ENCODE measurements at regions not wholly inside any gene's neighbourhood (a gene's known extent, or its start where the extent isn't known, plus 50 kb on each side); places are given as distances from the start of the nearest gene placed in this dataset.

DNA sequence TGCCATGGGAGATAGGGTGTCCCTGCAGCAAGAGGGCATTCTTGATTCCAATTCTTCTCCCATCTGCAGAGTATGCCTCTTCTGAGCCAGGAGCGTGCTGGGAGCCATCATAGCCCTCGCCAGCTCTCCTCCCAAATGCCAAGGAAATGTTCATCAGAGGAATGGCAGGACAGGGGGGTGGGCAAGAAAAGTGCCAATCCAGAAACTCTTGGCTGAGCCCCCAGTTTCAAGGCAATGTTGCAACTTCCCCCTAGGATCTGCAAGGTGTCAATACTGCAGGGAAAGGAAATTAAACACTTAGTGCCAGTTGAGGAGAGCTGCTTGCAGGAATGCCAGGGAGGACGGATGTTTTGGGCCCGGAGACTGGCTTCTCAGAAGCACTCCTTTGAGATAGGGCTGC lies 94.8 kb upstream of the PRDM11 start:
- TF ChIP-seq EZH2 (IDR thresholded peaks at IDR 0.05; ENCODE audit: borderline replicate concordance, low read length) = no peak
- TF ChIP-seq, protein P1, sequence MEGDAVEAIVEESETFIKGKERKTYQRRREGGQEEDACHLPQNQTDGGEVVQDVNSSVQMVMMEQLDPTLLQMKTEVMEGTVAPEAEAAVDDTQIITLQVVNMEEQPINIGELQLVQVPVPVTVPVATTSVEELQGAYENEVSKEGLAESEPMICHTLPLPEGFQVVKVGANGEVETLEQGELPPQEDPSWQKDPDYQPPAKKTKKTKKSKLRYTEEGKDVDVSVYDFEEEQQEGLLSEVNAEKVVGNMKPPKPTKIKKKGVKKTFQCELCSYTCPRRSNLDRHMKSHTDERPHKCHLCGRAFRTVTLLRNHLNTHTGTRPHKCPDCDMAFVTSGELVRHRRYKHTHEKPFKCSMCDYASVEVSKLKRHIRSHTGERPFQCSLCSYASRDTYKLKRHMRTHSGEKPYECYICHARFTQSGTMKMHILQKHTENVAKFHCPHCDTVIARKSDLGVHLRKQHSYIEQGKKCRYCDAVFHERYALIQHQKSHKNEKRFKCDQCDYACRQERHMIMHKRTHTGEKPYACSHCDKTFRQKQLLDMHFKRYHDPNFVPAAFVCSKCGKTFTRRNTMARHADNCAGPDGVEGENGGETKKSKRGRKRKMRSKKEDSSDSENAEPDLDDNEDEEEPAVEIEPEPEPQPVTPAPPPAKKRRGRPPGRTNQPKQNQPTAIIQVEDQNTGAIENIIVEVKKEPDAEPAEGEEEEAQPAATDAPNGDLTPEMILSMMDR (IDR thresholded peaks at IDR 0.05; ENCODE audit: low read length) = no peak
- Histone ChIP-seq H3K4me1 (ENCODE audit: insufficient read depth, low read length, severe bottlenecking) (no peaks in the 10 kb centered on the region), H3K27ac (ENCODE audit: low read depth, low read length, poor library complexity, severe bottlenecking) (no peak overlapping the region), H4K20me1 (ENCODE audit: insufficient read depth, low read length) (no peaks in the 10 kb centered on the region), H3K9me3 (ENCODE audit: low read length) (no peaks in the 10 kb centered on the region), H3K9me2 (ENCODE audit: low read depth, low read length) (no peaks in the 10 kb centered on the region), H3K79me2 (ENCODE audit: insufficient read depth, low read length) (no peaks in the 10 kb centered on the region), H2AFZ (ENCODE audit: low read length) (no peak overlapping the region), H3K4me2 (ENCODE audit: low read length) (no peak overlapping the region), H3K27me3 (ENCODE audit: insufficient read depth, low read length) (peaks cover 6% of the 10 kb centered on the region; the same call in 1 of the 2 replicates), H3F3A (ENCODE audit: insufficient read depth, low read length) (no peaks in the 10 kb centered on the region), H3K9ac (ENCODE audit: low read length) (no peak overlapping the region), H3K4me3 (ENCODE audit: low read depth, low read length, poor library complexity, severe bottlenecking) (no peak overlapping the region), H3K36me3 (ENCODE audit: insufficient read depth, low read length) (no peaks in the 10 kb centered on the region)

- Histone ChIP-seq H3K79me2 (ENCODE audit: insufficient read depth, low read length) (no peaks in the 10 kb centered on the region), H4K20me1 (ENCODE audit: insufficient read depth, low read length) (no peaks in the 10 kb centered on the region), H3K27me3 (ENCODE audit: insufficient read depth, low read length) (peaks cover 6% of the 10 kb centered on the region; the same call in 1 of the 2 replicates), H3K4me3 (ENCODE audit: low read depth, low read length, poor library complexity, severe bottlenecking) (no peak overlapping the region), H3K4me2 (ENCODE audit: low read length) (no peak overlapping the region), H3F3A (ENCODE audit: insufficient read depth, low read length) (no peaks in the 10 kb centered on the region), H3K9me2 (ENCODE audit: low read depth, low read length) (no peaks in the 10 kb centered on the region), H3K36me3 (ENCODE audit: insufficient read depth, low read length) (no peaks in the 10 kb centered on the region), H2AFZ (ENCODE audit: low read length) (no peak overlapping the region), H3K4me1 (ENCODE audit: insufficient read depth, low read length, severe bottlenecking) (no peaks in the 10 kb centered on the region), H3K9me3 (ENCODE audit: low read length) (no peaks in the 10 kb centered on the region), H3K27ac (ENCODE audit: low read depth, low read length, poor library complexity, severe bottlenecking) (no peak overlapping the region), H3K9ac (ENCODE audit: low read length) (no peak overlapping the region)
- TF ChIP-seq EZH2 (IDR thresholded peaks at IDR 0.05; ENCODE audit: borderline replicate concordance, low read length) = no peak
Measured at GRCh38 chr11:45052361-45052760, 94.1 kb upstream of the PRDM11 start.

GRCh38 chr11:45053736-45054446 lies 92.5 kb upstream of the PRDM11 start:
- Histone ChIP-seq H2AFZ (ENCODE audit: low read length) (no peak overlapping the region), H3K4me2 (ENCODE audit: low read length) (no peak overlapping the region), H3K4me3 (ENCODE audit: low read depth, low read length, poor library complexity, severe bottlenecking) (no peak overlapping the region), H3K9me3 (ENCODE audit: low read length) (no peaks in the 10 kb centered on the region), H3K27me3 (ENCODE audit: insufficient read depth, low read length) (no peaks in the 10 kb centered on the region; the same call in 1 of the 2 replicates), H3K4me1 (ENCODE audit: insufficient read depth, low read length, severe bottlenecking) (no peaks in the 10 kb centered on the region), H3K27ac (ENCODE audit: low read depth, low read length, poor library complexity, severe bottlenecking) (no peak overlapping the region), H3K79me2 (ENCODE audit: insufficient read depth, low read length) (no peaks in the 10 kb centered on the region), H3K9me2 (ENCODE audit: low read depth, low read length) (no peaks in the 10 kb centered on the region), H3F3A (ENCODE audit: insufficient read depth, low read length) (no peaks in the 10 kb centered on the region), H4K20me1 (ENCODE audit: insufficient read depth, low read length) (no peaks in the 10 kb centered on the region), H3K36me3 (ENCODE audit: insufficient read depth, low read length) (no peaks in the 10 kb centered on the region), H3K9ac (ENCODE audit: low read length) (no peak overlapping the region)
- TF ChIP-seq EZH2 (IDR thresholded peaks at IDR 0.05; ENCODE audit: borderline replicate concordance, low read length) = no peak
- TF ChIP-seq, protein P1 (IDR thresholded peaks at IDR 0.05; ENCODE audit: low read length) = no peak

GRCh38 chr11:45054956-45055355 lies 91.5 kb upstream of the PRDM11 start:
- Histone ChIP-seq H3K4me2 (ENCODE audit: low read length) (no peak overlapping the region), H3K4me1 (ENCODE audit: insufficient read depth, low read length, severe bottlenecking) (no peaks in the 10 kb centered on the region), H2AFZ (ENCODE audit: low read length) (no peak overlapping the region), H3K27me3 (ENCODE audit: insufficient read depth, low read length) (no peaks in the 10 kb centered on the region; the same call in 1 of the 2 replicates), H4K20me1 (ENCODE audit: insufficient read depth, low read length) (no peaks in the 10 kb centered on the region), H3K27ac (ENCODE audit: low read depth, low read length, poor library complexity, severe bottlenecking) (no peak overlapping the region), H3K36me3 (ENCODE audit: insufficient read depth, low read length) (no peaks in the 10 kb centered on the region), H3K9ac (ENCODE audit: low read length) (no peak overlapping the region), H3K9me2 (ENCODE audit: low read depth, low read length) (no peaks in the 10 kb centered on the region), H3K9me3 (ENCODE audit: low read length) (no peaks in the 10 kb centered on the region), H3K79me2 (ENCODE audit: insufficient read depth, low read length) (no peaks in the 10 kb centered on the region), H3F3A (ENCODE audit: insufficient read depth, low read length) (no peaks in the 10 kb centered on the region), H3K4me3 (ENCODE audit: low read depth, low read length, poor library complexity, severe bottlenecking) (no peak overlapping the region)
- no peak for TF ChIP-seq EZH2 (IDR thresholded peaks at IDR 0.05; ENCODE audit: borderline replicate concordance, low read length)
- TF ChIP-seq, protein P1 (IDR thresholded peaks at IDR 0.05; ENCODE audit: low read length) = no peak
